ENCODE measurements at regions not wholly inside any gene's neighbourhood (a gene's known extent, or its start where the extent isn't known, plus 50 kb on each side); places are given as distances from the start of the nearest gene placed in this dataset.

DNA sequence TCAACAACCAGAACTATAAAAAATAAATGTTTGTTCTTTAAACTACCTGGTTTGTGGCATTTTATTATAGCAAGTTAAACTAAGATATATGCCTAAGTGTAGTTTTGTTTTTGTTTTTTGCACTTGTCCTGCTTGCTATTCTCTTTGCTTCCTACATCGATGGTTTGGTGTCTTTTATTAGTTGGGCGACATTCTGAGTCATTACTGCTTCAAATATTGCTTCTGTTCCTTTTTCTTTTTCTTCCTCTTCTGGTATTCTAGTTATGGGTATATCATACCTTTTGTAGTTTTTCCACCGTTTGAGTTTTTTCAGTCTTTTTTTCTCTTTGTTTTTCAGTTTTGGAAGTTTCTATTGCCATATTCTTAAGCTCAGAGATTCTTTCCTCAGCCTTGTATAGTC lies 86.9 kb downstream of the MACIR start:
- TF ChIP-seq, protein P1, sequence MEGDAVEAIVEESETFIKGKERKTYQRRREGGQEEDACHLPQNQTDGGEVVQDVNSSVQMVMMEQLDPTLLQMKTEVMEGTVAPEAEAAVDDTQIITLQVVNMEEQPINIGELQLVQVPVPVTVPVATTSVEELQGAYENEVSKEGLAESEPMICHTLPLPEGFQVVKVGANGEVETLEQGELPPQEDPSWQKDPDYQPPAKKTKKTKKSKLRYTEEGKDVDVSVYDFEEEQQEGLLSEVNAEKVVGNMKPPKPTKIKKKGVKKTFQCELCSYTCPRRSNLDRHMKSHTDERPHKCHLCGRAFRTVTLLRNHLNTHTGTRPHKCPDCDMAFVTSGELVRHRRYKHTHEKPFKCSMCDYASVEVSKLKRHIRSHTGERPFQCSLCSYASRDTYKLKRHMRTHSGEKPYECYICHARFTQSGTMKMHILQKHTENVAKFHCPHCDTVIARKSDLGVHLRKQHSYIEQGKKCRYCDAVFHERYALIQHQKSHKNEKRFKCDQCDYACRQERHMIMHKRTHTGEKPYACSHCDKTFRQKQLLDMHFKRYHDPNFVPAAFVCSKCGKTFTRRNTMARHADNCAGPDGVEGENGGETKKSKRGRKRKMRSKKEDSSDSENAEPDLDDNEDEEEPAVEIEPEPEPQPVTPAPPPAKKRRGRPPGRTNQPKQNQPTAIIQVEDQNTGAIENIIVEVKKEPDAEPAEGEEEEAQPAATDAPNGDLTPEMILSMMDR (IDR thresholded peaks at IDR 0.05): no peak
- TF ChIP-seq POLR2A (IDR thresholded peaks at IDR 0.05): no peak
